ENCODE measurements at regions not wholly inside any gene's neighbourhood (a gene's known extent, or its start where the extent isn't known, plus 50 kb on each side); places are given as distances from the start of the nearest gene placed in this dataset.
"Not testable (repeated sequence)": the region's sequence is repeated elsewhere in the genome, so short reads cannot be mapped to it uniquely, and the experiment has no call there.

GRCh38 chr17:27954548-27955495, 61.7 kb upstream of the LYRM9 start:
- no peaks in the 10 kb centered on the region for H4K20me1 ChIP-seq
- H3K4me3 ChIP-seq: no peak overlapping the region
- H3K9me3 ChIP-seq: no peaks in the 10 kb centered on the region
- peaks cover 6% of the 10 kb centered on the region; the same call in 1 of the 2 replicates for H3K4me1 ChIP-seq
- H3K4me2 ChIP-seq: no peak overlapping the region
- TF ChIP-seq Cebpa-rat (IDR thresholded peaks at IDR 0.05): no peak
- no peaks in the 10 kb centered on the region for H3K36me3 ChIP-seq
- H3K9ac ChIP-seq: no peak overlapping the region
- no peak overlapping the region for H3K27ac ChIP-seq
- no peaks in the 10 kb centered on the region for H3K27me3 ChIP-seq

- TF ChIP-seq Cebpa-rat (IDR thresholded peaks at IDR 0.05): no peak
- no peak overlapping the region for H3K4me2 ChIP-seq
These were observed 63.7 kb upstream of the LYRM9 start for GRCh38 chr17:27956601-27957445.

GRCh38 chr17:27957446-27957793, 64.3 kb upstream of the LYRM9 start:
- not testable (repeated sequence) for H3K27ac ChIP-seq, H3K4me1 ChIP-seq, H3K4me3 ChIP-seq, H3K9ac ChIP-seq, H4K20me1 ChIP-seq, H3K36me3 ChIP-seq, H3K4me2 ChIP-seq, H3K27me3 ChIP-seq, H3K9me3 ChIP-seq

More at GRCh38 chr17:27956601-27957445, 63.7 kb upstream of the LYRM9 start:
- H4K20me1 ChIP-seq: no peaks in the 10 kb centered on the region
- no peak overlapping the region for H3K4me3 ChIP-seq
- no peaks in the 10 kb centered on the region for H3K9me3 ChIP-seq
- peaks cover 3% of the 10 kb centered on the region; the same call in 1 of the 2 replicates for H3K4me1 ChIP-seq
- no peak overlapping the region for H3K27ac ChIP-seq
- no peaks in the 10 kb centered on the region for H3K36me3 ChIP-seq
- H3K27me3 ChIP-seq: no peaks in the 10 kb centered on the region
- H3K9ac ChIP-seq: no peak overlapping the region

GRCh38 chr17:27958708-27959381, 65.7 kb upstream of the LYRM9 start:
- no peak for TF ChIP-seq Cebpa-rat (IDR thresholded peaks at IDR 0.05)
- no peaks in the 10 kb centered on the region for H3K9me3 ChIP-seq
- no peak overlapping the region for H3K27ac ChIP-seq
- 0 out of 2 replicates have a peak, but pooled peaks cover 6% of the 10 kb centered on the region for H3K4me1 ChIP-seq
- H3K36me3 ChIP-seq: no peaks in the 10 kb centered on the region
- H3K4me3 ChIP-seq: no peak overlapping the region
- H3K27me3 ChIP-seq: no peaks in the 10 kb centered on the region
- H4K20me1 ChIP-seq: no peaks in the 10 kb centered on the region
- no peak overlapping the region for H3K4me2 ChIP-seq
- no peak overlapping the region for H3K9ac ChIP-seq

- Histone ChIP-seq H3K27ac (no peak overlapping the region), H3K4me2 (no peak overlapping the region), H3K9ac (no peak overlapping the region)
These were observed 66.2 kb upstream of the LYRM9 start for GRCh38 chr17:27959382-27959709.

GRCh38 chr17:27960183-27960849, 67.2 kb upstream of the LYRM9 start:
- H3K4me3 ChIP-seq: no peak overlapping the region
- H3K9ac ChIP-seq: no peak overlapping the region
- no peak overlapping the region for H3K27ac ChIP-seq
- no peaks in the 10 kb centered on the region for H3K36me3 ChIP-seq
- 0 out of 2 replicates have a peak, but pooled peaks cover 6% of the 10 kb centered on the region for H3K4me1 ChIP-seq
- TF ChIP-seq Cebpa-rat (IDR thresholded peaks at IDR 0.05): no peak
- H4K20me1 ChIP-seq: no peaks in the 10 kb centered on the region
- H3K9me3 ChIP-seq: no peaks in the 10 kb centered on the region
- H3K4me2 ChIP-seq: no peak overlapping the region
- no peaks in the 10 kb centered on the region for H3K27me3 ChIP-seq

More at GRCh38 chr17:27959382-27959709, 66.2 kb upstream of the LYRM9 start:
- 0 out of 2 replicates have a peak, but pooled peaks cover 6% of the 10 kb centered on the region for H3K4me1 ChIP-seq
- no peaks in the 10 kb centered on the region for H3K9me3 ChIP-seq
- no peak for TF ChIP-seq Cebpa-rat (IDR thresholded peaks at IDR 0.05)
- H3K36me3 ChIP-seq: no peaks in the 10 kb centered on the region
- H3K4me3 ChIP-seq: no peak overlapping the region
- H4K20me1 ChIP-seq: no peaks in the 10 kb centered on the region
- H3K27me3 ChIP-seq: no peaks in the 10 kb centered on the region

GRCh38 chr17:27962581-27962980, 69.4 kb upstream of the LYRM9 start:
- H3K27me3 ChIP-seq, H3K4me1 ChIP-seq, H3K27ac ChIP-seq, H3K9ac ChIP-seq, H3K9me3 ChIP-seq, H3K4me3 ChIP-seq, H3K36me3 ChIP-seq, H4K20me1 ChIP-seq, H3K4me2 ChIP-seq: not testable (repeated sequence)

GRCh38 chr17:27965224-27965623, 72.1 kb upstream of the LYRM9 start:
- Histone ChIP-seq H3K4me1 (0 out of 2 replicates have a peak, but pooled peaks cover 6% of the 10 kb centered on the region), H3K4me3 (no peak overlapping the region), H3K9ac (no peak overlapping the region), H3K4me2 (no peak overlapping the region), H4K20me1 (no peaks in the 10 kb centered on the region), H3K27me3 (no peaks in the 10 kb centered on the region), H3K36me3 (no peaks in the 10 kb centered on the region), H3K27ac (no peak overlapping the region), H3K9me3 (no peaks in the 10 kb centered on the region)
- TF ChIP-seq Cebpa-rat (IDR thresholded peaks at IDR 0.05): no peak

GRCh38 chr17:27968206-27968732, 74.2 kb upstream of the NLK start:
- TF ChIP-seq Cebpa-rat (IDR thresholded peaks at IDR 0.05): no peak

More at GRCh38 chr17:27968206-27968732, 74.2 kb upstream of the NLK start:
- Histone ChIP-seq H3K4me1 (no peaks in the 10 kb centered on the region), H3K4me3 (no peak overlapping the region), H3K9ac (no peak overlapping the region), H3K4me2 (no peak overlapping the region), H3K27ac (no peak overlapping the region), H3K9me3 (no peaks in the 10 kb centered on the region), H3K27me3 (no peaks in the 10 kb centered on the region), H4K20me1 (no peaks in the 10 kb centered on the region), H3K36me3 (no peaks in the 10 kb centered on the region)
